ENCODE measurements at regions not wholly inside any gene's neighbourhood (a gene's known extent, or its start where the extent isn't known, plus 50 kb on each side); places are given as distances from the start of the nearest gene placed in this dataset.
"Not testable (repeated sequence)": the region's sequence is repeated elsewhere in the genome, so short reads cannot be mapped to it uniquely, and the experiment has no call there.

DNA sequence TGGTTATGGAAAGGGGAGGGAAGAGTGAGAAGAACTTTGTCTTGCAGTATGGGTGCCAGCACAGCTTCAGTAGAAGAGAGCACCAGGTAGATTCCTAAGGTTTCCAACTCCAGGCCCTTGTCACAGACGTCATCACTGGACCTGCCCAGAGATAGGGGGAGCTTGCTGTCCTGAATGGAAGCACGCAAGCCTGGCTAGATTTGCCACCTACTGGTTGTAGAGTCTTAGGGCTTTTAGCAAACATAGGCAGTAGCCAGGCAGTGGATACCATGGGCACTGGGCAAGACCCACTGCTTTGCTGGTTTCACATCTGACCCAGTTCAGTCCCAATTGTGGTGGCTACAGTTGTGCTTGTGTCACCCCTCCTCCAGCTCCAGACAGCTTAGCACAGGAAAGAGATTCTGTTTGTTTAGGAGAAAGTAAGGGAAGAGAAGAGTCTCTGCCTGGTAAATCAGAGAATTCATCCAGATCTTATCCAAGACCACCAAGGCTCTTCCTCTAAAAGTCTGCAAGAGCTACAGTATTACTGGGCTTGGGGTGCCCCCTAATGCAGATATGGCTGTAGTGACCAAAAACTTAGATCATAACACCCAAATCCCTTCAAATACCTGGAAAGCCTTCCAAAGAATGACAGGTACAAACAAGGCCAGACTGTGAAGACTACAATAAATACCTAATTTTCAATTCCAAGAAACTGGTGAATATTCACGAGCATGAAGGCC, 158.9 kb downstream of the HINT1 start:
- no peak for DNase-seq (ENCODE audit: low spot score)

DNA sequence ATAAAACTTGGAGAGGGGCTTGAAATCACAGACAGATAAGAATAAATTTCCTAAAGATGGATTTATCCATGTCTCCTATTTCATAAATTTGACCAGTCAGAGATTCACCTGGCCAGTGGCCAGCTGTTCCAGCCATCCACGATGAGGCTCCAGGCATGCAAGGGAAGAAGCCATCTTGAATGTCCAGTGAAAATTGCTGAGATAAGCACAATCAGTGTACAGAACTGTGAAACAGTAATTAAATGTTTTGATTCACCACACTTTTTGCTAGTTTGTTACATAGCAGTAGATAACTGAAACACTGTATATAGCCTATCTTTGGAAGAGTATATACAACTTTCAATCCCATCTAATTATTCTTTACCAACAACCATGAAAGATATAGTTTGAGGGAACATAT, 163.5 kb downstream of the HINT1 start:
- DNase-seq (ENCODE audit: low spot score): no peak

- DNase-seq (ENCODE audit: low spot score): no peak
Observed at GRCh38 chr5:131000289-131000688, 164.8 kb downstream of the HINT1 start.

DNA sequence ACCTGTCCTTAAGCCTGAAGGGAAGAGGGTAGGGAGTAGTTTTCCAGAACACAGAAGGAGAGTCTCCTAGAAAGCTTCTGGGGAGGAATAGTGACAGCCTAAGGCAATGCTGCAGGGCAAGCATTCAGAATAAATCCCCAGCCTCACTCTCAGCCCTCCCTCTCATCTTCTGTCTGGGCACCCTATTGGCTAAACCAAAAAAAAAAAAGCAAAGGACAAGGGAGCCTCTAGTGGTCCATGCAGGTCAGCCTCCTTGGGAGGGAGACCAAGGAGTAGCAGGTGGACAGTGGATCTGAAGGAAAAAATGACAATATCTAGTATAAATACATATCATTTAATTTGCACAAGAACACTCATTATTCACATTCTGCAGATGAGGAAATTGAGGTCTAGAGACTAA, 168.3 kb downstream of the HINT1 start:
- DNase-seq (ENCODE audit: low spot score): not testable (repeated sequence)

- DNase-seq (ENCODE audit: low spot score): no peak
Observed at GRCh38 chr5:130995851-130996250, 169.2 kb downstream of the HINT1 start.

DNA sequence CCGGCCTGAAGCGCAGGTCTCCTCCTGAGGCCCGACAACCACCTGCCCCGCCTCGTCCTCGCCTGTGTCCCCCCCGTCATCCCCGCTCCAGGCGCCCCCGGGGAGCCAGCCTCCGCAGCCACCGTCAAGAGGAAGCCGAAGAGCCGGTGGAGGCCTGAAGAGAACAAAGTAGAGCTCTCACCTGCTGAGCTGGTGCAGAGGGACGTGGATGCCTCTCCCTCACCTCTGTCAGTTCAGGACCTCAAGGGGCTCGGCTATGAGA, 169.9 kb downstream of the HINT1 start:
- no peak for DNase-seq (ENCODE audit: low spot score)

- DNase-seq (ENCODE audit: low spot score): no peak
Observed at GRCh38 chr5:130994496-130995253, 170.4 kb downstream of the HINT1 start.

GRCh38 chr5:130992621-130993020, 172.4 kb downstream of the HINT1 start:
- DNase-seq (ENCODE audit: low spot score): no peak

- DNase-seq (ENCODE audit: low spot score): peak; percentile 14
Observed at GRCh38 chr5:130992095-130992494, 173.0 kb downstream of the HINT1 start.

DNA sequence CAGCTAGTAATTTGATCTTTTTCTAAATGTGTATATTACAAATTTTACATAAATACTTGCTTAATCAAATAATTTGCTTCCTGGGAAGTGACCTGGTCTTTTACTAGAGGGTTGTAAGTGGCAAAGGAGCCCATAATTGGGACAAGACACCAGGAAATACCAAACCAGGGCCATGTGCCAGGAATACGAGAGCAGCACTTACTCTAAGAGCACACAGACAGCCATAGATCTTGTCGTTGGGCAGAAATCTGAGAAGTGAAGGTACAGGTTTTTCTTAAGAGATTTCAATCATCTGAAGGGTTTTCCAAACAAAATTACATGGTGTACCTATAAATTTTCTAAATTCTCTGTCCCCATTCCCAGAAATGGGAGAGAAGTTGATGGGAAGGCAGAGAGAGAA, 179.3 kb downstream of the HINT1 start:
- DNase-seq (ENCODE audit: low spot score): no peak

GRCh38 chr5:130981663-130982062, 183.4 kb downstream of the HINT1 start:
- DNase-seq (ENCODE audit: low spot score): no peak

DNA sequence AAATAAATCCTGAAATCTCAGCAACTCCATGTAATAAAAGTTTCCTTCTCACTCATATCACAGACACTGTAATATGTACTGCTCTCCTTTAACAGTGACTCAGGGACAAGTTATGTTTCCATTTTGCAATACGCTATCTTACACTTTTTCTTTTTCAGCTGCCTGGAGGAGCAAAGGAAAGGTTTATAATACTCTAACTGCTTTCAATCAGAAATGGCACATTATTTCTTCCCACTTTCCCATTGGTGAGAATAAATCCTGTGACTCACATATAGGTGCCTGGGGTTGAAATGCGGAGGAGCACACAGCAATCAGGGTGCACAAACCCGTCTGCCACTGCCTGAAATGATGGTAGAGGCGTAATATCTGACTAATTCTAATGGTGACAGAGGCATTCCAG, 186.6 kb downstream of the HINT1 start:
- no peak for DNase-seq (ENCODE audit: low spot score)

DNA sequence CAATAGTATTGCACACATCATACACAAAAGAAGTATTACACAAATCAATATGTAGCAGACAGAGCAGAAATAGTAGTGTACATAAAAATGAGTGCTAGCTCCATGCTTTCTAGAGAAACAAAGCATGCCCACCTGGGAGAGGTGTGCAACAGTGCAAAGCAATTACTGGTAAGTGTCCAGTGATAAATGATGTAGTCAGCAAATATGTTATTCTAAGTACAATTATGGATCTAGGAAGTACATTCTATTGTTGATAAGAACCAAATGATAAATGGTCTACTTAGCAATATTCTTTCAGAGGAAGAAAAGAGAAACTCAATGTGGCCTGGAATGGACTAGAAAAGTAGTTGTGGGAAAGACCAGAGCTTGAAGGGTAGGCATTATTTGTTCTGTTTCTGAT, 188.6 kb downstream of the HINT1 start:
- no peak for DNase-seq (ENCODE audit: low spot score)

- DNase-seq (ENCODE audit: low spot score): no peak
Observed at GRCh38 chr5:130975847-130976246, 189.2 kb downstream of the HINT1 start.

GRCh38 chr5:130975299-130975698, 189.8 kb downstream of the HINT1 start:
- DNase-seq (ENCODE audit: low spot score): no peak

- DNase-seq (ENCODE audit: low spot score): no peak
Observed at GRCh38 chr5:130974021-130974683, 190.9 kb downstream of the HINT1 start.

DNA sequence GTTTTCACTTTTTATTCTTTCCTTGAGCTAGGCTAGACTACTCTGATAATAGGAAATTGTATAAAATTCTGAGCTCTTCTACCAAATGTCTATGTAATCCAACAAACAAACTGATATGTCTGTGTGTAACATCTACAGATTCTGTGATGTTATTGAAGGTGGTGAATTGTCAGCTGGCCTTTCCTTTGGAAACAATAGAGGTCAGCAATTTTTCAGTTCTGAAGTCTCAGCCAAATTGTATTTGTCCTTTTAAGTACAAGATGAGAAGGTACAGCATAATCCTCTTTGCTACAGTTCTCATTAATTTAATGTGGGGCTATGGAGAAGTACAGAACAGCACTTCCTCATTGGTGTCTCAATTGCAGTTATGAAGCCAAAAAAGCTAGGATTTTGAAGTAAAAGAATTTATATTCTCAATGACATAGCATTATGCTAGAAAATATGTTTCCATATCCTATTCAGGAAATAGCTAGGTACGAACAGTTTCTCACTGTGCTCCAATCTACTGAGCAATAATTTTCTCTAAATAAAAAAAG, 198.0 kb downstream of the HINT1 start:
- no peak for DNase-seq (ENCODE audit: low spot score)

DNA sequence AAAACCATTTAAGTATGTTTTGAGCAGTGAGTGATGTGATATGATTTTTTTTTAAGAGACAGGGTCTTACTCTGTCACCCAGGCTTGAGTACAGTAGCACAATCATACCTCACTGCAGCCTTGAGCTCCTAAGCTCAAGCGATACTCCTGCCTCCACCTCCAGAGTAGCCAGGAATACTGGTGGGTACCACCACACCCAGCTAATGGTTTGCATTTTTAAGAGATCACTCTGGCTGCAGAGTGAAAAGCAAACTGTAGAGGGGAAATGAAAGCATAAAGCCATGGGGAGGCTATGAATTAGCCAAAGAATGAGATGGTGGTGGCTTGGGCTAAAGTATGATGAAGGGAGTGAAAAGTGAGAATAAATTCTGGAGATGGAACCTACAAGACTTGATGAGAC, 199.1 kb downstream of the HINT1 start:
- no peak for DNase-seq (ENCODE audit: low spot score)

- no peak for DNase-seq (ENCODE audit: low spot score)
Observed at GRCh38 chr5:130965360-130965759, 199.7 kb downstream of the HINT1 start.

GRCh38 chr5:130964231-130965202, 200.5 kb downstream of the HINT1 start:
- DNase-seq (ENCODE audit: low spot score): no peak

- DNase-seq (ENCODE audit: low spot score): no peak
Observed at GRCh38 chr5:130963798-130964197, 201.3 kb downstream of the HINT1 start.

DNA sequence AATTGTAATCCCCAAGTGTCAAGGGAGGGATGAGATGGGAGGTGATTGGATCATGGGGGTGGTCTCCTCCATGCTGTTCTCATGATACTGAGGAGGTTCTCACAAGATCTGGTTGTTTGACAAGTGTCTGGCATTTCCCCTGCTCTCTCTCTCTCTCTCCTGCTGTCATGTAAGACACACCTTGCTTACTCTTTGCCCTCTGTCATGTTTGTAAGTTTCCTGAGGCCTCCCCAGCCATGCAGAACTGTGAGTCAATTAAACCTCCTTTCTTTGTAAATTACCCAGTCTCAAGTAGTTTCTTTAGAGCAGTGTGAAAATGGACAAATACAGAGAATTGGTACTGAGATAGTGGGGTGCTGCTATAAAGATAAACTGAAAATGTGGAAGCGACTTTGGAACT, 207.9 kb downstream of the HINT1 start:
- DNase-seq (ENCODE audit: low spot score): no peak
